GM18909 (cell line): ENCODE measurements at regions not wholly inside any gene's neighbourhood (a gene's known extent, or its start where the extent isn't known, plus 50 kb on each side); places are given as distances from the start of the nearest gene placed in this dataset.

Source experiments
- ATAC-seq: cut with Tn5 transposase; IDR thresholded peaks from one replicate; pipeline ENCODE4 v1.9.1; 2021; ENCODE audit warnings: mild to moderate bottlenecking; ENCODE audit not compliant: unreplicated experiment, poor library complexity

- no peak for ATAC-seq
Measured at GRCh38 chr6:91166271-91167046, 579.6 kb upstream of the MAP3K7 start.

- ATAC-seq, result no peak
Measured at GRCh38 chr6:91164105-91164504, 577.2 kb upstream of the MAP3K7 start.

- no peak for ATAC-seq
Measured at GRCh38 chr6:91161246-91161645, 574.4 kb upstream of the MAP3K7 start.

GRCh38 chr6:91155129-91155785 lies 568.4 kb upstream of the MAP3K7 start:
- ATAC-seq, result peak; percentile 56

GRCh38 chr6:91152824-91153223 lies 566.0 kb upstream of the MAP3K7 start:
- no peak for ATAC-seq

GRCh38 chr6:91149956-91150705 lies 563.3 kb upstream of the MAP3K7 start:
- no peak for ATAC-seq

GRCh38 chr6:91149246-91149955 lies 562.5 kb upstream of the MAP3K7 start:
- ATAC-seq, result no peak

GRCh38 chr6:91144126-91144525 lies 557.3 kb upstream of the MAP3K7 start:
- ATAC-seq, result no peak

GRCh38 chr6:91142154-91142553 lies 555.3 kb upstream of the MAP3K7 start:
- ATAC-seq, result no peak

- ATAC-seq, result no peak
Measured at GRCh38 chr6:91141346-91141745, 554.5 kb upstream of the MAP3K7 start.

GRCh38 chr6:91140449-91140848 lies 553.6 kb upstream of the MAP3K7 start:
- no peak for ATAC-seq

- no peak for ATAC-seq
Measured at GRCh38 chr6:91137286-91137685, 550.4 kb upstream of the MAP3K7 start.

- ATAC-seq, result no peak
Measured at GRCh38 chr6:91135406-91136103, 548.7 kb upstream of the MAP3K7 start.

- ATAC-seq, result no peak
Measured at GRCh38 chr6:91132461-91132860, 545.6 kb upstream of the MAP3K7 start.

- ATAC-seq, result no peak
Measured at GRCh38 chr6:91130126-91130525, 543.3 kb upstream of the MAP3K7 start.

- no peak for ATAC-seq
Measured at GRCh38 chr6:91127752-91128151, 540.9 kb upstream of the MAP3K7 start.

GRCh38 chr6:91126876-91127275 lies 540.0 kb upstream of the MAP3K7 start:
- ATAC-seq, result no peak

- no peak for ATAC-seq
Measured at GRCh38 chr6:91117550-91117949, 530.7 kb upstream of the MAP3K7 start.

- no peak for ATAC-seq
Measured at GRCh38 chr6:91114123-91114708, 527.3 kb upstream of the MAP3K7 start.

GRCh38 chr6:91106083-91106482 lies 519.2 kb upstream of the MAP3K7 start:
- ATAC-seq, result no peak
